SK-N-SH (cell line): ENCODE measurements at regions not wholly inside any gene's neighbourhood (a gene's known extent, or its start where the extent isn't known, plus 50 kb on each side); places are given as distances from the start of the nearest gene placed in this dataset.

Experiments used
- CTCF ChIA-PET: fragments of 300-600, 350-600 bp; formaldehyde crosslinking; extraction: SDS; loops from one replicate; lab custom pipeline; 2021; lab: Yijun Ruan, JAX
- POLR2A ChIA-PET: fragments of 350-600 bp; sonication (Branson Sonifier 250); formaldehyde crosslinking; extraction: SDS; loops from one replicate; lab custom pipeline; 2020; ENCODE audit warnings: antibody characterized with exemption, inconsistent platforms; lab: Yijun Ruan, JAX
- DNase-seq: peaks from one replicate; pipeline ENCODE4 v3.0.0; 2012
- H2AFZ ChIP-seq: fragments of 200-600 bp; sonication (generic); 2 replicates; pipeline ENCODE4 v1.8.1; 2016; ENCODE audit warnings: antibody characterized with exemption, mild to moderate bottlenecking, low read depth
- H3F3A ChIP-seq: fragments of 200-600 bp; sonication (generic); replicated peaks from 2 replicates; pipeline ENCODE3; 2016; ENCODE audit warnings: antibody characterized with exemption, mild to moderate bottlenecking; ENCODE audit not compliant: insufficient read depth
- H3K27ac ChIP-seq, 2 experiments: fragments of 200-500 bp in 1 of 2; fragments of 200-600 bp in 1 of 2; sonication (Bioruptor generic) in 1 of 2; sonication (generic), shearing (Covaris generic) in 1 of 2; 2 replicates each; pipeline versions ENCODE4 v1.5.1 to v1.6.1; 2014 to 2016; ENCODE audit warnings: low read depth in 2 of 2, inconsistent platforms in 1 of 2, low read length in 1 of 2, mild to moderate bottlenecking in 1 of 2, mixed read lengths in 1 of 2
- H3K27me3 ChIP-seq: fragments of 200-600 bp; sonication (generic), shearing (Covaris generic); 2 replicates; pipeline ENCODE4 v1.6.1; 2016; ENCODE audit warnings: mixed run types; ENCODE audit not compliant: insufficient read depth
- H3K36me3 ChIP-seq, 2 experiments: fragments of 200-500 bp in 1 of 2; fragments of 200-600 bp in 1 of 2; sonication (Bioruptor generic) in 1 of 2; sonication (generic) in 1 of 2; replicated peaks in 1 of 2; 2 replicates each; pipeline versions ENCODE3 to v1.5.1; 2014 to 2016; ENCODE audit warnings: low read length in 1 of 2, mild to moderate bottlenecking in 1 of 2; ENCODE audit not compliant: insufficient read depth in 2 of 2, control insufficient read depth in 1 of 2
- H3K4me1 ChIP-seq, 2 experiments: fragments of 200-500 bp in 1 of 2; fragments of 200-600 bp in 1 of 2; sonication (Bioruptor generic) in 1 of 2; sonication (generic), shearing (Covaris generic) in 1 of 2; 2 replicates each; pipeline versions ENCODE4 v1.5.1 to v1.6.1; 2014 to 2016; ENCODE audit warnings: low read depth in 1 of 2, low read length in 1 of 2, mixed run types in 1 of 2; ENCODE audit not compliant: insufficient read depth in 2 of 2, control insufficient read depth in 1 of 2
- H3K4me2 ChIP-seq: fragments of 200-600 bp; sonication (generic), shearing (Covaris generic); 2 replicates; pipeline ENCODE4 v1.6.1; 2017; ENCODE audit warnings: mixed run types
- H3K4me3 ChIP-seq, 2 experiments: fragments of 200-500 bp in 1 of 2; fragments of 200-600 bp in 1 of 2; sonication (Bioruptor generic) in 1 of 2; sonication (generic), shearing (Covaris generic) in 1 of 2; 2 replicates each; pipeline versions ENCODE4 v1.5.1 to v1.8.1; 2014 to 2016; ENCODE audit warnings: low read depth in 2 of 2, inconsistent platforms in 1 of 2, low read length in 1 of 2, mild to moderate bottlenecking in 1 of 2, mixed read lengths in 1 of 2, moderate library complexity in 1 of 2
- H3K79me2 ChIP-seq: fragments of 200-600 bp; sonication (generic); 2 replicates; pipeline ENCODE4 v1.8.1; 2017; ENCODE audit warnings: mild to moderate bottlenecking; ENCODE audit not compliant: insufficient read depth
- H3K9ac ChIP-seq: fragments of 200-600 bp; sonication (generic); 2 replicates; pipeline ENCODE4 v1.6.1; 2017; ENCODE audit warnings: mixed run types
- H3K9me2 ChIP-seq: fragments of 200-600 bp; sonication (generic); 2 replicates; pipeline ENCODE4 v1.6.1; 2017; ENCODE audit warnings: mixed run types
- H3K9me3 ChIP-seq: fragments of 200-600 bp; sonication (generic); 2 replicates; pipeline ENCODE4 v1.6.1; 2017; ENCODE audit warnings: mixed run types, mild to moderate bottlenecking, moderate library complexity
- H4K20me1 ChIP-seq: fragments of 200-600 bp; sonication (generic); 2 replicates; pipeline ENCODE4 v1.6.1; 2017; ENCODE audit warnings: mild to moderate bottlenecking, mixed run types; ENCODE audit not compliant: insufficient read depth
- CHD2 ChIP-seq: fragments of 150-350 bp; IDR thresholded peaks from 2 replicates; pipeline ENCODE4 v1.6.1; 2018; ENCODE audit warnings: low read length; ENCODE audit not compliant: partially characterized antibody
- EZH2phosphoT487 ChIP-seq: fragments of 200-600 bp; sonication (generic); IDR thresholded peaks from 2 replicates; pipeline ENCODE4 v1.6.1; 2017; ENCODE audit warnings: low read depth, mixed run types, mild to moderate bottlenecking, antibody characterized with exemption, moderate library complexity, borderline replicate concordance
- FOSL2 ChIP-seq: IDR thresholded peaks from 2 replicates; pipeline ENCODE4 v1.4.0; 2012; ENCODE audit warnings: low read depth, mild to moderate bottlenecking, moderate library complexity, borderline replicate concordance
- FOXJ3 ChIP-seq: sonication (generic); formaldehyde crosslinking; IDR thresholded peaks from 2 replicates; pipeline ENCODE4 v1.5.1; 2020; ENCODE audit warnings: mild to moderate bottlenecking, missing genetic modification reagents
- GABPA ChIP-seq: IDR thresholded peaks from 2 replicates; pipeline ENCODE4 v1.4.0; 2012; ENCODE audit warnings: low read depth, mild to moderate bottlenecking
- JUND ChIP-seq: IDR thresholded peaks from 2 replicates; pipeline ENCODE4 v1.4.0; 2012
- MEF2A ChIP-seq: IDR thresholded peaks from 2 replicates; pipeline ENCODE4 v1.4.0; 2012; ENCODE audit warnings: low read depth, borderline replicate concordance
- MXI1 ChIP-seq: IDR thresholded peaks from 2 replicates; pipeline ENCODE4 v1.6.1; 2012; ENCODE audit warnings: mild to moderate bottlenecking, low read depth, low read length, improper control_type of control experiment
- NRF1 ChIP-seq: IDR thresholded peaks from 2 replicates; pipeline ENCODE4 v1.6.1; 2012; ENCODE audit warnings: low read depth, mild to moderate bottlenecking, low read length
- RAD21 ChIP-seq: IDR thresholded peaks from 2 replicates; pipeline ENCODE4 v1.6.1; 2012; ENCODE audit warnings: mild to moderate bottlenecking, low read length
- RFX5 ChIP-seq: IDR thresholded peaks from 2 replicates; pipeline ENCODE4 v1.6.1; 2012; ENCODE audit warnings: mild to moderate bottlenecking, improper control_type of control experiment, low read length
- SMC3 ChIP-seq: IDR thresholded peaks from 2 replicates; pipeline ENCODE4 v1.6.1; 2012; ENCODE audit warnings: low read depth, low read length, improper control_type of control experiment
- TAF1 ChIP-seq: IDR thresholded peaks from 2 replicates; pipeline ENCODE4 v1.6.1; 2012; ENCODE audit warnings: low read depth, mild to moderate bottlenecking, low read length, moderate library complexity, borderline replicate concordance
- TCF12 ChIP-seq: IDR thresholded peaks from 2 replicates; pipeline ENCODE4 v1.4.0; 2012
- WGBS: methylation state at CpG from one replicate; pipeline ENCODE4 v1.1.6; 2017; ENCODE audit warnings: low lambda C conversion rate; 5-methylcytosine and 5-hydroxymethylcytosine counted together
- TF ChIP-seq, protein P1 (sequence below): IDR thresholded peaks from 2 replicates; pipeline ENCODE4 v1.4.0; 2012; ENCODE audit warnings: low read depth, borderline replicate concordance
- TF ChIP-seq, protein P2 (sequence below): fragments of 200-600 bp; sonication (generic); IDR thresholded peaks from 2 replicates; pipeline ENCODE4 v1.6.1; 2017; ENCODE audit warnings: antibody characterized with exemption, mild to moderate bottlenecking, moderate library complexity
- TF ChIP-seq, protein P3 (sequence below): fragments of 150-350 bp; IDR thresholded peaks from 2 replicates; pipeline ENCODE4 v1.6.1; 2016; ENCODE audit warnings: mild to moderate bottlenecking, low read depth, low read length
- TF ChIP-seq, protein P4 (sequence below): IDR thresholded peaks from 2 replicates; pipeline ENCODE4 v1.4.0; 2012; ENCODE audit warnings: low read depth

DNA sequence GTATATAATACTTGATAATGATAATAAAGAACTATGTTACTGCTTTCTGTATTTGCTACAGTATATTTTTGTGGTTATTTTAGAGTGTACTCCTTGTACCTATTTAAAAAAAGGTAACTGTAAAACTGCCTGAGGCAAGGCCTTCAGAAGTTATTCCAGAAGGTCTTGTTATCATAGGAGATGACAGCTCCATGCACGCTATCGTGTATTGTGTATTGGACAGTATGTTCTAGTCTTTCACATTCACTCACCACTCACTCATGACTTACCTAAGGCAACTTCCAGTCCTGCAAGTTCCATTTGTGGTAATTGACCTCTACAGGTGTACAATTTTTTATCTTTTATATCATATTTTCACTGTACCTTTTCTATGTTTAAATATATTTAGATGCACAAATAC, 100.7 kb downstream of the ARL4A start (continued):
- TF ChIP-seq RAD21 = no peak
- no peak for TF ChIP-seq TCF12
- TF ChIP-seq SMC3 = no peak
- no peak for TF ChIP-seq CHD2
- TF ChIP-seq, protein P1, sequence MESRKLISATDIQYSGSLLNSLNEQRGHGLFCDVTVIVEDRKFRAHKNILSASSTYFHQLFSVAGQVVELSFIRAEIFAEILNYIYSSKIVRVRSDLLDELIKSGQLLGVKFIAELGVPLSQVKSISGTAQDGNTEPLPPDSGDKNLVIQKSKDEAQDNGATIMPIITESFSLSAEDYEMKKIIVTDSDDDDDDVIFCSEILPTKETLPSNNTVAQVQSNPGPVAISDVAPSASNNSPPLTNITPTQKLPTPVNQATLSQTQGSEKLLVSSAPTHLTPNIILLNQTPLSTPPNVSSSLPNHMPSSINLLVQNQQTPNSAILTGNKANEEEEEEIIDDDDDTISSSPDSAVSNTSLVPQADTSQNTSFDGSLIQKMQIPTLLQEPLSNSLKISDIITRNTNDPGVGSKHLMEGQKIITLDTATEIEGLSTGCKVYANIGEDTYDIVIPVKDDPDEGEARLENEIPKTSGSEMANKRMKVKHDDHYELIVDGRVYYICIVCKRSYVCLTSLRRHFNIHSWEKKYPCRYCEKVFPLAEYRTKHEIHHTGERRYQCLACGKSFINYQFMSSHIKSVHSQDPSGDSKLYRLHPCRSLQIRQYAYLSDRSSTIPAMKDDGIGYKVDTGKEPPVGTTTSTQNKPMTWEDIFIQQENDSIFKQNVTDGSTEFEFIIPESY = no peak
- no peak for TF ChIP-seq RFX5
- TF ChIP-seq MEF2A = no peak
- no peak for TF ChIP-seq NRF1
- no peak for TF ChIP-seq TAF1

DNA sequence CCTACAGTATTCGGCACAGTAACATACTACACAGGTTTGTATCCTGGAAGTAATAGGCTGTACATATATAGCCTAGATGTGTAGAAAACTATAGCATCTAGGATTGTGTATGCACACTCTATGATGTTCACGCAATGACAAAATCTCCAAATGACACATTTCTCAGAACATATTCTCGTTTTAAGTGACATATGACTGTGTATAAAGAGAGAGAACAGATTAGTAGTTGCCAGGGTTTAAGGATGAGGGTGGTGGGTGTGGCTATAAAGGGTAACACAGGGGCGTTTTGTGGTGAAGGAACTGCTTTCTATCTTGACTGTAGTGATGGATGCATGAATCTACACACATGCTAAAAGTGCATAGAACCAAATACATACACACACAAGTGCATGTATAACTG, 101.2 kb downstream of the ARL4A start:
- TF ChIP-seq TCF12 = no peak
- TF ChIP-seq FOSL2 = no peak
- TF ChIP-seq MEF2A = no peak
- no peak for TF ChIP-seq GABPA
- no peaks in the 10 kb centered on the region for H3K36me3 ChIP-seq
- no peak overlapping the region for H2AFZ ChIP-seq
- no peaks in the 10 kb centered on the region for H3F3A ChIP-seq
- no peak overlapping the region for H3K4me2 ChIP-seq
- ChIA-PET POLR2A (no interaction called here), CTCF (no interaction called here)
- H3K27me3 ChIP-seq = no peaks in the 10 kb centered on the region
- no peaks in the 10 kb centered on the region for H3K79me2 ChIP-seq
- H3K4me3 ChIP-seq = no peak overlapping the region
- H3K4me1 ChIP-seq = no peaks in the 10 kb centered on the region
- WGBS = 33% methylated on average over 4 of the region's 4 CpGs
- no peak overlapping the region for H3K27ac ChIP-seq
- H3K9me2 ChIP-seq = no peaks in the 10 kb centered on the region
- H3K9ac ChIP-seq = no peak overlapping the region
- no peak for DNase-seq
- no peaks in the 10 kb centered on the region for H3K9me3 ChIP-seq
- H4K20me1 ChIP-seq = no peaks in the 10 kb centered on the region

DNA sequence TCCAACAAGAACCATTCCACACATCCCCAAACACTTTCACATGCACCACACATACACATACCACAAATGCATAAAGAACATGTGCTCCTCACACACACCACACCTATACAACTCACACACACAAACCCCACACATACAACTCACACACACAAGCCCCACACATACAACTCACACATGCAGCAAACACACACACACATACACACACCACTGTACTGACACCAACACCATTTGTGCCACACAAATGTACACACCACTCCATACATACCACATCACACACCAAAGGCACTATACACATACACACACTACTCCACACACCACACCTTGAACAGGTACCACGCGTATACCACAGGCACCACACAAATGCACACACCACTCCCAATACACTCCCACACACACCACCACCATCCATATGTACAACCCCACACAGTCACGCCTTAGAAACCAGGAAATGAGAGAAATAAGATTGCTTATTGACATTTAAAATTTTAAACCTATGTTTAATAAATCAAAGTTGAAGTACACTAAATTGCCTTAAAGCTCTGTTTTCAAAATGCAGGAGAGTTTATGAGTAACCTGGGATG, 107.4 kb downstream of the ARL4A start:
- Histone ChIP-seq H2AFZ (no peak overlapping the region), H3K79me2 (no peaks in the 10 kb centered on the region), H3K9me2 (no peaks in the 10 kb centered on the region), H3K27me3 (no peaks in the 10 kb centered on the region), H3F3A (no peaks in the 10 kb centered on the region), H3K27ac (no peak overlapping the region), H3K4me3 (no peak overlapping the region), H3K9me3 (no peaks in the 10 kb centered on the region), H3K4me1 (no peaks in the 10 kb centered on the region), H3K4me2 (no peak overlapping the region), H4K20me1 (no peaks in the 10 kb centered on the region), H3K9ac (no peak overlapping the region), H3K36me3 (no peaks in the 10 kb centered on the region)
- ChIA-PET CTCF (no interaction called here), POLR2A (no interaction called here)
- no peak for DNase-seq
- TF ChIP-seq JUND (no peak), MXI1 (no peak), TAF1 (no peak), EZH2phosphoT487 (no peak), FOXJ3 (CRISPR knock-in tag) (no peak), RAD21 (no peak), RFX5 (no peak)
- TF ChIP-seq, protein P2, sequence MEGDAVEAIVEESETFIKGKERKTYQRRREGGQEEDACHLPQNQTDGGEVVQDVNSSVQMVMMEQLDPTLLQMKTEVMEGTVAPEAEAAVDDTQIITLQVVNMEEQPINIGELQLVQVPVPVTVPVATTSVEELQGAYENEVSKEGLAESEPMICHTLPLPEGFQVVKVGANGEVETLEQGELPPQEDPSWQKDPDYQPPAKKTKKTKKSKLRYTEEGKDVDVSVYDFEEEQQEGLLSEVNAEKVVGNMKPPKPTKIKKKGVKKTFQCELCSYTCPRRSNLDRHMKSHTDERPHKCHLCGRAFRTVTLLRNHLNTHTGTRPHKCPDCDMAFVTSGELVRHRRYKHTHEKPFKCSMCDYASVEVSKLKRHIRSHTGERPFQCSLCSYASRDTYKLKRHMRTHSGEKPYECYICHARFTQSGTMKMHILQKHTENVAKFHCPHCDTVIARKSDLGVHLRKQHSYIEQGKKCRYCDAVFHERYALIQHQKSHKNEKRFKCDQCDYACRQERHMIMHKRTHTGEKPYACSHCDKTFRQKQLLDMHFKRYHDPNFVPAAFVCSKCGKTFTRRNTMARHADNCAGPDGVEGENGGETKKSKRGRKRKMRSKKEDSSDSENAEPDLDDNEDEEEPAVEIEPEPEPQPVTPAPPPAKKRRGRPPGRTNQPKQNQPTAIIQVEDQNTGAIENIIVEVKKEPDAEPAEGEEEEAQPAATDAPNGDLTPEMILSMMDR = no peak
- TF ChIP-seq, protein P3, sequence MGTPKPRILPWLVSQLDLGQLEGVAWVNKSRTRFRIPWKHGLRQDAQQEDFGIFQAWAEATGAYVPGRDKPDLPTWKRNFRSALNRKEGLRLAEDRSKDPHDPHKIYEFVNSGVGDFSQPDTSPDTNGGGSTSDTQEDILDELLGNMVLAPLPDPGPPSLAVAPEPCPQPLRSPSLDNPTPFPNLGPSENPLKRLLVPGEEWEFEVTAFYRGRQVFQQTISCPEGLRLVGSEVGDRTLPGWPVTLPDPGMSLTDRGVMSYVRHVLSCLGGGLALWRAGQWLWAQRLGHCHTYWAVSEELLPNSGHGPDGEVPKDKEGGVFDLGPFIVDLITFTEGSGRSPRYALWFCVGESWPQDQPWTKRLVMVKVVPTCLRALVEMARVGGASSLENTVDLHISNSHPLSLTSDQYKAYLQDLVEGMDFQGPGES = no peak
- TF ChIP-seq, protein P4, sequence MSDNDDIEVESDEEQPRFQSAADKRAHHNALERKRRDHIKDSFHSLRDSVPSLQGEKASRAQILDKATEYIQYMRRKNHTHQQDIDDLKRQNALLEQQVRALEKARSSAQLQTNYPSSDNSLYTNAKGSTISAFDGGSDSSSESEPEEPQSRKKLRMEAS = no peak
- WGBS = 70% methylated on average over 3 of the region's 3 CpGs
